ENCODE measurements at regions not wholly inside any gene's neighbourhood (a gene's known extent, or its start where the extent isn't known, plus 50 kb on each side); places are given as distances from the start of the nearest gene placed in this dataset.

DNA sequence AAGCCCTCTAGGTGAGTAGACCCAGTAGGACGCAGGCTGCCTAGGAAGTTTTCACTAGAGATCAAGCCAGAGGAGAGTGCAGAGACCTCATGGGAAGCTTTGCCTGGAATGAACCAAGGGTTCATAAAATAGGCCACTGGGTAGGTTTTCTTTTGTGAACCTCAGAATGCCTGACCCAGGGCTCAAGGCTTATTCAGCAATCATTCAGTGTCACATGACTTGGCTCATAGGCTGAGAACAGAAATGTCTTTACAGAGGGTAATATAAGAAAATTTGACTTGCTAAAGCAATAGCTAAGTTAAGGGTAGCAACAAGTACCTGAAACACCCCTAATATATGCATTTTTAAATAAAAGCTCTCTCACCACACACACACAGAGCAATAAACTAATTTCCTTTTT is 132.6 kb downstream of the RAB38 start:
- no peak overlapping the region for H3K27ac ChIP-seq (ENCODE audit: low read length)

DNA sequence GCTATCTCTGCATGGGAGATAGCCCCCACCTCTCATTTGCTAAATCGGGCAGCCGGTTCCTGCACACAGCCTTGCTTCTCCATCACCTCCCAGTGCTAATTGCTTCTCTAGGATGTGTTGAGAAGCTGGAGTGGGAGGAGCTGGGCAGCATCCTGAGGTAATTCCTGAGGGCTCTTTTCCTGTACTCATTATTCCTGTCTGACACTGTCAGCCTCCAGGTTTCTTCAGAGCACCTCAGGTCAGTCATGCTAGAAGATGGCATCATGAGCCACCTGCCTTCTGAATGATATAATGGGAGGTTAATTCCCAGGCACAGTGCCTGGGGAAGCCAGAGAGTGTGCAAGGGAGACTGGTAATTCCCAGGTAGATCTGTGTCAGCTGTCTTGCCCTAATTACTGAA is 133.0 kb downstream of the RAB38 start:
- no peaks in the 10 kb centered on the region for H3F3A ChIP-seq (ENCODE audit: low read length, unreplicated experiment)
- no peak overlapping the region for H3K4me3 ChIP-seq (ENCODE audit: low read length)
- no peaks in the 10 kb centered on the region for H3K79me2 ChIP-seq (ENCODE audit: low read length)
- ATAC-seq (no peak; the same call in 1 of the 2 replicates), DNase-seq (no peak)
- POLR2A ChIA-PET (ENCODE audit: unreplicated experiment) = no interaction called here
- BruUV-seq (replicated peaks) = no TSS peak
- H3K4me1 ChIP-seq (ENCODE audit: insufficient read depth, low read length) = no peaks in the 10 kb centered on the region
- TF ChIP-seq EZH2 (IDR thresholded peaks at IDR 0.05; ENCODE audit: low read length, unreplicated experiment) (no peak), EZH2phosphoT487 (IDR thresholded peaks at IDR 0.05; ENCODE audit: borderline replicate concordance, low read length) (no peak)
- TF ChIP-seq, protein P1, sequence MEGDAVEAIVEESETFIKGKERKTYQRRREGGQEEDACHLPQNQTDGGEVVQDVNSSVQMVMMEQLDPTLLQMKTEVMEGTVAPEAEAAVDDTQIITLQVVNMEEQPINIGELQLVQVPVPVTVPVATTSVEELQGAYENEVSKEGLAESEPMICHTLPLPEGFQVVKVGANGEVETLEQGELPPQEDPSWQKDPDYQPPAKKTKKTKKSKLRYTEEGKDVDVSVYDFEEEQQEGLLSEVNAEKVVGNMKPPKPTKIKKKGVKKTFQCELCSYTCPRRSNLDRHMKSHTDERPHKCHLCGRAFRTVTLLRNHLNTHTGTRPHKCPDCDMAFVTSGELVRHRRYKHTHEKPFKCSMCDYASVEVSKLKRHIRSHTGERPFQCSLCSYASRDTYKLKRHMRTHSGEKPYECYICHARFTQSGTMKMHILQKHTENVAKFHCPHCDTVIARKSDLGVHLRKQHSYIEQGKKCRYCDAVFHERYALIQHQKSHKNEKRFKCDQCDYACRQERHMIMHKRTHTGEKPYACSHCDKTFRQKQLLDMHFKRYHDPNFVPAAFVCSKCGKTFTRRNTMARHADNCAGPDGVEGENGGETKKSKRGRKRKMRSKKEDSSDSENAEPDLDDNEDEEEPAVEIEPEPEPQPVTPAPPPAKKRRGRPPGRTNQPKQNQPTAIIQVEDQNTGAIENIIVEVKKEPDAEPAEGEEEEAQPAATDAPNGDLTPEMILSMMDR (conservative IDR thresholded peaks at IDR 0.05; ENCODE audit: low read depth, low read length) = no peak
- H4K20me1 ChIP-seq (ENCODE audit: low read length) = no peaks in the 10 kb centered on the region
- H3K36me3 ChIP-seq (ENCODE audit: low read depth, low read length) = no peaks in the 10 kb centered on the region
- H3K27ac ChIP-seq (ENCODE audit: low read length) = no peak overlapping the region
- CTCF ChIA-PET = no interaction called here
- H3K4me2 ChIP-seq (ENCODE audit: low read length) = no peak overlapping the region
- no peak overlapping the region for H2AFZ ChIP-seq (ENCODE audit: low read length)
- H3K9me3 ChIP-seq (ENCODE audit: low read length) = no peaks in the 10 kb centered on the region
- H3K27me3 ChIP-seq (ENCODE audit: low read length) = no peaks in the 10 kb centered on the region
- no peak overlapping the region for H3K9ac ChIP-seq (ENCODE audit: low read length)
- intact Hi-C loops (cut with micrococcal nuclease) = no loop called here
- no peaks in the 10 kb centered on the region for H3K9me2 ChIP-seq (replicated peaks; ENCODE audit: low read length)

More for the DNA sequence above, 132.6 kb downstream of the RAB38 start:
- Histone ChIP-seq H3K79me2 (ENCODE audit: low read length) (no peaks in the 10 kb centered on the region), H3K4me1 (ENCODE audit: insufficient read depth, low read length) (no peaks in the 10 kb centered on the region), H2AFZ (ENCODE audit: low read length) (no peak overlapping the region), H3K27me3 (ENCODE audit: low read length) (no peaks in the 10 kb centered on the region), H3K9ac (ENCODE audit: low read length) (no peak overlapping the region), H3K36me3 (ENCODE audit: low read depth, low read length) (no peaks in the 10 kb centered on the region), H3K9me2 (replicated peaks; ENCODE audit: low read length) (no peaks in the 10 kb centered on the region), H3K9me3 (ENCODE audit: low read length) (no peaks in the 10 kb centered on the region), H4K20me1 (ENCODE audit: low read length) (no peaks in the 10 kb centered on the region), H3K4me2 (ENCODE audit: low read length) (no peak overlapping the region), H3F3A (ENCODE audit: low read length, unreplicated experiment) (no peaks in the 10 kb centered on the region), H3K4me3 (ENCODE audit: low read length) (no peak overlapping the region)
- ChIA-PET CTCF (no interaction called here), POLR2A (ENCODE audit: unreplicated experiment) (no interaction called here)
- DNase-seq (no peak), ATAC-seq (peak; percentile 15)
- no TSS peak for BruUV-seq (replicated peaks)
- intact Hi-C loops (cut with micrococcal nuclease) = no loop called here
- TF ChIP-seq EZH2 (IDR thresholded peaks at IDR 0.05; ENCODE audit: low read length, unreplicated experiment) = no peak
- TF ChIP-seq, protein P1 (conservative IDR thresholded peaks at IDR 0.05; ENCODE audit: low read depth, low read length) = no peak
- TF ChIP-seq EZH2phosphoT487 (IDR thresholded peaks at IDR 0.05; ENCODE audit: borderline replicate concordance, low read length) = no peak

DNA sequence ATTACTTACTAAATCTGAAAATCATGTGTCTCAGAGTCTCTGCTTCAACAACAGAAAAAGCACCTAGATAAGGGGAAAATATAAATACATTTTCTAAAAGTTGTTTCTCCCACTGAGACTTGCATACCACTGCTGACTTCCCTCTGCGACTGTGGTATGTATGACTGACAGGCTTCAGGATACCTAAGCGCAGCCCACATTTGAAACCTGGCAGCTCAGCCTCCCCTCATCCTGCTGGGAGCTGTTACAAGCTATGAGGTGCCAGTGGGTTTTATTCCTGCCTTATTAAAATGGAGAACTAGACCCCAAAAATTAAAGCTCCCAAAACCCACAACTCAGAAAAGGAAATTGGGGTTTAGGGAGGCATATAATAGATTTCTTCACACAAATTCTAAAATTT is 133.6 kb downstream of the RAB38 start:
- no peak overlapping the region for H3K4me2 ChIP-seq (ENCODE audit: low read length)
- BruUV-seq (replicated peaks) = no TSS peak
- no peak overlapping the region for H3K27ac ChIP-seq (ENCODE audit: low read length)
- no peaks in the 10 kb centered on the region for H3K9me3 ChIP-seq (ENCODE audit: low read length)
- no peaks in the 10 kb centered on the region for H3K36me3 ChIP-seq (ENCODE audit: low read depth, low read length)
- POLR2A ChIA-PET (ENCODE audit: unreplicated experiment) = no interaction called here
- no peak overlapping the region for H3K4me3 ChIP-seq (ENCODE audit: low read length)
- TF ChIP-seq EZH2phosphoT487 (IDR thresholded peaks at IDR 0.05; ENCODE audit: borderline replicate concordance, low read length) (no peak), EZH2 (IDR thresholded peaks at IDR 0.05; ENCODE audit: low read length, unreplicated experiment) (no peak)
- TF ChIP-seq, protein P1 (conservative IDR thresholded peaks at IDR 0.05; ENCODE audit: low read depth, low read length) = no peak
- no peak overlapping the region for H3K9ac ChIP-seq (ENCODE audit: low read length)
- CTCF ChIA-PET = no interaction called here
- DNase-seq (no peak), ATAC-seq (no peak)
- no peaks in the 10 kb centered on the region for H3F3A ChIP-seq (ENCODE audit: low read length, unreplicated experiment)
- H3K9me2 ChIP-seq (replicated peaks; ENCODE audit: low read length) = no peaks in the 10 kb centered on the region
- H3K79me2 ChIP-seq (ENCODE audit: low read length) = no peaks in the 10 kb centered on the region
- no peaks in the 10 kb centered on the region for H3K4me1 ChIP-seq (ENCODE audit: insufficient read depth, low read length)
- H3K27me3 ChIP-seq (ENCODE audit: low read length) = no peaks in the 10 kb centered on the region
- intact Hi-C loops (cut with micrococcal nuclease) = no loop called here
- H4K20me1 ChIP-seq (ENCODE audit: low read length) = no peaks in the 10 kb centered on the region
- H2AFZ ChIP-seq (ENCODE audit: low read length) = no peak overlapping the region

Data from PC-3 (cell line).